ENCODE measurements at regions not wholly inside any gene's neighbourhood (a gene's known extent, or its start where the extent isn't known, plus 50 kb on each side); places are given as distances from the start of the nearest gene placed in this dataset.

DNA sequence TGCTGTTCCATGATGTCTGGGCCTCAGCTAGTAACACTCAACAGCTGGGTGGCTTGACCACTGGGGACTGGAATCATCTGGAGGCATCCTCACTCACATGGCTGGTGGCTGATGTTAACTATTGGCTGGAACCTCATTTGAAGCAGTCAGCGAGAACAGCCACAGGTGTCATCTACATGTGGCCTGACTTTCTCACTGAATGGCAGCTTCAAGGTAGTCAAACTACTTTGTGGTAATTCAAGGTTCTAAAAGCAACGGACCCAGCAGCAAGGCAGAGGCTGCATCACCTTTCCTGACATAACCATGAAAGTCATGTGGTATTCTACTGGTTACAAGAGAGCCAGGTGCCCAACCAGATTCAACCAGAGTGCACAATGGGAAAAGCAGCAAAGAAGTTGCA lies 115.9 kb upstream of the DST start:
- no peaks in the 10 kb centered on the region for H3K27me3 ChIP-seq (replicated peaks in 1 of 4; ENCODE audit: control extremely low read depth in 1 of 4, control insufficient read depth in 3 of 4, insufficient read depth in 4 of 4, low read length in 3 of 4)
- no peaks in the 10 kb centered on the region for H3K4me1 ChIP-seq (ENCODE audit: control insufficient read depth in 2 of 2, insufficient read depth in 2 of 2, low read length in 2 of 2)
- H3K27ac ChIP-seq (ENCODE audit: low read length in 2 of 2): no peak overlapping the region
- no peaks in the 10 kb centered on the region for H3K36me3 ChIP-seq (replicated peaks in 1 of 2; ENCODE audit: control extremely low read depth in 1 of 2, control insufficient read depth in 1 of 2, extremely low read depth in 1 of 2, insufficient read depth in 2 of 2, low read length in 1 of 2)
- Mint-ChIP-seq H3K9me3 (ENCODE audit: insufficient read depth) (no peaks in the 10 kb centered on the region), H3K27me3 (no peaks in the 10 kb centered on the region), H3K4me3 (no peak overlapping the region), H3K27ac (no peak overlapping the region), H3K4me1 (no peaks in the 10 kb centered on the region)
- ChIA-PET POLR2A (no interaction called here), CTCF (no interaction called here)
- H3K4me3 ChIP-seq (ENCODE audit: control extremely low read depth in 1 of 5, extremely low read depth in 1 of 5, insufficient read depth in 1 of 5, low read depth in 2 of 5, low read length in 4 of 5): no peak overlapping the region
- no peak overlapping the region for H3K9ac ChIP-seq (ENCODE audit: low read length)
- H4K20me1 ChIP-seq (ENCODE audit: control insufficient read depth, insufficient read depth, low read length, poor library complexity, severe bottlenecking): no peaks in the 10 kb centered on the region
- H3K4me2 ChIP-seq (replicated peaks; ENCODE audit: low read depth, low read length, poor library complexity, severe bottlenecking): no peak overlapping the region
- intact Hi-C loops (cut with micrococcal nuclease): no loop called here
- no peaks in the 10 kb centered on the region for H3K79me2 ChIP-seq (ENCODE audit: control insufficient read depth, insufficient read depth, low read length)
- H2AFZ ChIP-seq (ENCODE audit: insufficient read depth, low read depth, low read length, poor library complexity, severe bottlenecking): no peak overlapping the region
- 86% methylated on average over 1 of the region's 2 CpGs for WGBS (ENCODE audit: insufficient coverage)
- no peak for TF ChIP-seq EZH2 (IDR thresholded peaks at IDR 0.05; ENCODE audit: borderline replicate concordance, insufficient read depth, low read depth, low read length, poor library complexity, severe bottlenecking)
- TF ChIP-seq, protein P1, sequence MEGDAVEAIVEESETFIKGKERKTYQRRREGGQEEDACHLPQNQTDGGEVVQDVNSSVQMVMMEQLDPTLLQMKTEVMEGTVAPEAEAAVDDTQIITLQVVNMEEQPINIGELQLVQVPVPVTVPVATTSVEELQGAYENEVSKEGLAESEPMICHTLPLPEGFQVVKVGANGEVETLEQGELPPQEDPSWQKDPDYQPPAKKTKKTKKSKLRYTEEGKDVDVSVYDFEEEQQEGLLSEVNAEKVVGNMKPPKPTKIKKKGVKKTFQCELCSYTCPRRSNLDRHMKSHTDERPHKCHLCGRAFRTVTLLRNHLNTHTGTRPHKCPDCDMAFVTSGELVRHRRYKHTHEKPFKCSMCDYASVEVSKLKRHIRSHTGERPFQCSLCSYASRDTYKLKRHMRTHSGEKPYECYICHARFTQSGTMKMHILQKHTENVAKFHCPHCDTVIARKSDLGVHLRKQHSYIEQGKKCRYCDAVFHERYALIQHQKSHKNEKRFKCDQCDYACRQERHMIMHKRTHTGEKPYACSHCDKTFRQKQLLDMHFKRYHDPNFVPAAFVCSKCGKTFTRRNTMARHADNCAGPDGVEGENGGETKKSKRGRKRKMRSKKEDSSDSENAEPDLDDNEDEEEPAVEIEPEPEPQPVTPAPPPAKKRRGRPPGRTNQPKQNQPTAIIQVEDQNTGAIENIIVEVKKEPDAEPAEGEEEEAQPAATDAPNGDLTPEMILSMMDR (IDR thresholded peaks at IDR 0.05): no peak
- ATAC-seq (ENCODE audit: low read depth) (no peak), DNase-seq (no peak)
- no peaks in the 10 kb centered on the region for H3K9me3 ChIP-seq (ENCODE audit: control extremely low read depth in 1 of 3, control insufficient read depth in 2 of 3, insufficient read depth in 1 of 3, low read length in 2 of 3)

DNA sequence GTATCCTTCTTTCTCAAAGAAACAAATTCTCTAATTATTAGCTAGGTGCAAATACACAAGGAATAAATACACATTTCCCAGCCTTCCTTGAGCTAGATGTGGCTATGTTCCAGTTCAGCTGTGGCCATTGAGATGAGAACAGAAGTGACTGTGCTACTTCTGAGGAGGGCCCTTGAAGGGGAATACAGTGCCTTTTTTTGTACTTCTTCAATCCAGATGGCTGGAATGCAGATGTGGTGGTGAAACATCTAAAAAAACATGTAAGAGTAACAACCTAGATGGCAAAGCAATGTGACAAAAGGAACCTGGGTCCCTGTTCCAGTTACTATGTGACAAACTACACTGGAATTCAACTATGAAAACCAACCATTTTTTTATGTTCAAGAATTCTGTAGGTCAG lies 115.4 kb upstream of the DST start:
- Histone ChIP-seq H4K20me1 (ENCODE audit: control insufficient read depth, insufficient read depth, low read length, poor library complexity, severe bottlenecking) (no peaks in the 10 kb centered on the region), H3K27me3 (replicated peaks in 1 of 4; ENCODE audit: control extremely low read depth in 1 of 4, control insufficient read depth in 3 of 4, insufficient read depth in 4 of 4, low read length in 3 of 4) (no peaks in the 10 kb centered on the region), H3K79me2 (ENCODE audit: control insufficient read depth, insufficient read depth, low read length) (no peaks in the 10 kb centered on the region), H3K27ac (ENCODE audit: low read length in 2 of 2) (no peak overlapping the region), H3K36me3 (replicated peaks in 1 of 2; ENCODE audit: control extremely low read depth in 1 of 2, control insufficient read depth in 1 of 2, extremely low read depth in 1 of 2, insufficient read depth in 2 of 2, low read length in 1 of 2) (no peaks in the 10 kb centered on the region), H3K4me2 (replicated peaks; ENCODE audit: low read depth, low read length, poor library complexity, severe bottlenecking) (no peak overlapping the region), H3K9me3 (ENCODE audit: control extremely low read depth in 1 of 3, control insufficient read depth in 2 of 3, insufficient read depth in 1 of 3, low read length in 2 of 3) (no peaks in the 10 kb centered on the region), H3K4me1 (ENCODE audit: control insufficient read depth in 2 of 2, insufficient read depth in 2 of 2, low read length in 2 of 2) (no peaks in the 10 kb centered on the region), H3K4me3 (ENCODE audit: control extremely low read depth in 1 of 5, extremely low read depth in 1 of 5, insufficient read depth in 1 of 5, low read depth in 2 of 5, low read length in 4 of 5) (no peak overlapping the region), H2AFZ (ENCODE audit: insufficient read depth, low read depth, low read length, poor library complexity, severe bottlenecking) (no peak overlapping the region), H3K9ac (ENCODE audit: low read length) (no peak overlapping the region)
- CTCF ChIA-PET: no interaction called here
- H3K9me3 Mint-ChIP-seq (ENCODE audit: insufficient read depth): no peaks in the 10 kb centered on the region
- ATAC-seq (ENCODE audit: low read depth) (no peak), DNase-seq (no peak)
- no peak for TF ChIP-seq EZH2 (IDR thresholded peaks at IDR 0.05; ENCODE audit: borderline replicate concordance, insufficient read depth, low read depth, low read length, poor library complexity, severe bottlenecking)
- TF ChIP-seq, protein P1 (IDR thresholded peaks at IDR 0.05): no peak
- no peaks in the 10 kb centered on the region for H3K4me1 Mint-ChIP-seq
- POLR2A ChIA-PET: no interaction called here
- intact Hi-C loops (cut with micrococcal nuclease): no loop called here
- H3K27ac Mint-ChIP-seq: no peak overlapping the region
- no peaks in the 10 kb centered on the region for H3K27me3 Mint-ChIP-seq
- H3K4me3 Mint-ChIP-seq: no peak overlapping the region

Data from B cell (primary cell).